Stomach smooth muscle (tissue), 2 donors: ENCODE measurements at regions not wholly inside any gene's neighbourhood (a gene's known extent, or its start where the extent isn't known, plus 50 kb on each side); places are given as distances from the start of the nearest gene placed in this dataset.
"Not testable (repeated sequence)": the region's sequence is repeated elsewhere in the genome, so short reads cannot be mapped to it uniquely, and the experiment has no call there.

Experiments
- H3K27ac ChIP-seq: one replicate; pipeline ENCODE4 v1.7.0; 2013; ENCODE audit warnings: mild to moderate bottlenecking, low read length, inconsistent platforms
- H3K27me3 ChIP-seq, 2 donors: one replicate each; pipeline ENCODE4 v1.7.0; 2013; ENCODE audit warnings: low read length in 2 of 2; ENCODE audit not compliant: insufficient read depth in 2 of 2, control insufficient read depth in 1 of 2
- H3K36me3 ChIP-seq, 2 donors: one replicate each; pipeline ENCODE4 v1.7.0; 2013; ENCODE audit warnings: low read length in 2 of 2; ENCODE audit not compliant: control insufficient read depth in 2 of 2, insufficient read depth in 2 of 2
- H3K4me1 ChIP-seq: one replicate; pipeline ENCODE4 v1.7.0; 2013; ENCODE audit warnings: low read length; ENCODE audit not compliant: control insufficient read depth, insufficient read depth
- H3K4me3 ChIP-seq, 2 donors: one replicate each; pipeline ENCODE4 v1.7.0; 2013; ENCODE audit warnings: low read length in 2 of 2
- H3K9ac ChIP-seq, 2 donors: one replicate each; pipeline ENCODE4 v1.7.0; 2013; ENCODE audit warnings: low read length in 2 of 2, mild to moderate bottlenecking in 1 of 2
- H3K9me3 ChIP-seq, 2 donors: one replicate each; pipeline ENCODE4 v1.7.0; 2013; ENCODE audit warnings: low read length in 2 of 2; ENCODE audit not compliant: control insufficient read depth in 2 of 2
- donor health status: healthy.
- donor health status: Pancreatic carcinoma.

DNA sequence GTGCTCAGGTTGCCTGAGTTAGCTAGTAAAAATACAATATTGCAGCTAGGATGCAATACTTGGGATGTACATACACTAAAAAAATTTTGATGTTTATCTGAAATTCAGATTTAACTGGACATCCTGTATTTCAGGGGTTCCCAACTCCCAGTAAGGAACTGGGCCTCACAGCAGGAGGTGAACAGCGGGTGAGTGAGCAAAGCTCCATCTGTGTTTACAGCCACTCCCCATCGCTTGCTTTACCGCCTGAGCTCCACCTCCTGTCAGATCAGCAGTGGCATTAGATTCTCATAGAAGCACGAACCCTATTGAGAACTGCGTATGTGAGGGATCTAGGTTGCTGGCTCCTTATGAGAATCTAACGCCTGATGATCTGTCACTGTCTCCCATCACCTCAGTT lies 285.1 kb upstream of the PROK2 start:
- Histone ChIP-seq H3K27ac (no peak overlapping the region), H3K36me3 (no peaks in the 10 kb centered on the region), H3K4me3 (no peak overlapping the region), H3K27me3 (no peaks in the 10 kb centered on the region), H3K9me3 (peaks cover 0 to 2% of the 10 kb centered on the region in 2 donors), H3K4me1 (no peaks in the 10 kb centered on the region), H3K9ac (no peak overlapping the region)

DNA sequence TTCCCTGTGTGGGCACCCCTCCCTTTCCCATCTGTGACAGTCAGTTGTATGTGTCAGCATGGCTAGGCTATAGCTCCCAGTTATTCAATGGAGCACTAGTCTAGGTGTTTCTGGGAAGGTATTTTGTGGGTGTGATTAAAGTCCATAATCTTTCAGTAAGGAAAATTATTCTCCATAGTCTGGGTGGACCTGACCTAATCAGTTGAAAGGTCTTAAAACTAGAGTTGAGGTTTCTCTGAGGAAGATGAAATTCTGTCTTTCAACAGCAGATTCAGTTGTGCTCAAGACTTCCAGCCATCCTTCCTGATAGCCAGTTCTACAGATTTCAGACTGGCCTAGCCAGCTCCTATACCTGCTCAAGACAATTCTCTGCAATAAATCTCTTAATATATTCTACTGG lies 284.6 kb upstream of the PROK2 start:
- Histone ChIP-seq H3K36me3 (no peaks in the 10 kb centered on the region), H3K9me3 (peaks cover 0 to 2% of the 10 kb centered on the region in 2 donors), H3K27me3 (no peaks in the 10 kb centered on the region), H3K4me1 (no peaks in the 10 kb centered on the region), H3K27ac (no peak overlapping the region), H3K9ac (no peak overlapping the region), H3K4me3 (no peak overlapping the region)

DNA sequence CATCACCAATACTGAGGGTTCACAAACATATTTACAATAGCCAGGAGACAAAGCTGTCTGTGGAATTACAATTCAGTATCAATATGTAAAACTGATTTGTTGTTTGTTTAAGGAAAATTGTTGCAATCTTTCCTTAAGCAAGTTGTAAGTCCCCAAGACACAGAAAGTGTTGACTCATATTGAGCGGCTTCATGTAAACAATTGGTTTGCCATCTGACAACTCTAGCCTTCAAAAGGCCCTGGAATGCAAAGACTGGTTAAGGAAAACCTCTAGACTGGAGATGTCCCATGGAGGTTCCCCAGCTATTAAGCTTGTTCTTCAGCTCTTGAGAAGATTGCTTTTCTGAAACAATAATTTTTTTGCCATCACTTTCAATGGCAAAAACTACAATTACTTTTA lies 283.7 kb upstream of the PROK2 start:
- no peaks in the 10 kb centered on the region for H3K36me3 ChIP-seq
- H3K27ac ChIP-seq: no peak overlapping the region
- no peaks in the 10 kb centered on the region for H3K27me3 ChIP-seq
- peaks cover under 1 to 2% of the 10 kb centered on the region in 2 donors for H3K9me3 ChIP-seq
- no peak overlapping the region for H3K4me3 ChIP-seq
- H3K4me1 ChIP-seq: no peaks in the 10 kb centered on the region
- H3K9ac ChIP-seq: no peak overlapping the region

DNA sequence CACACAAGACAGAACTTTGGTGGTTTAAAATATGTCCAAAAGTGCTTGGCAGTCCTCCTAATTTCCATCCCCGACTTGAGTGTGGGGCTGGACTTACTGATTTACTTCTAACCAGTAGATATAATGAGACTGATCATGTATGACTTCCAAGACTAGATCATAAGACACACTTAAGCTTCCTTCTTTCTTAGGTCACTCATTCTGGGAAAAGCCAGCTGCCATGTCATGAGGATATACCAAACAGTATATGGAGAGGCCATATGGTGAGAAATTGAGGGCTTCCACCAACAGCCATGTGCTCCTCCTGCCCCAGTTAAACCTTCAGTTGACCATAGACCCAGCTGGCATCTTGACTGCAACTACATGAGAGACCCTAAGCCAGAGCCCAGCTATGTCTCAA lies 282.8 kb upstream of the PROK2 start:
- Histone ChIP-seq H3K9ac (no peak overlapping the region), H3K36me3 (no peaks in the 10 kb centered on the region), H3K4me3 (no peak overlapping the region)

DNA sequence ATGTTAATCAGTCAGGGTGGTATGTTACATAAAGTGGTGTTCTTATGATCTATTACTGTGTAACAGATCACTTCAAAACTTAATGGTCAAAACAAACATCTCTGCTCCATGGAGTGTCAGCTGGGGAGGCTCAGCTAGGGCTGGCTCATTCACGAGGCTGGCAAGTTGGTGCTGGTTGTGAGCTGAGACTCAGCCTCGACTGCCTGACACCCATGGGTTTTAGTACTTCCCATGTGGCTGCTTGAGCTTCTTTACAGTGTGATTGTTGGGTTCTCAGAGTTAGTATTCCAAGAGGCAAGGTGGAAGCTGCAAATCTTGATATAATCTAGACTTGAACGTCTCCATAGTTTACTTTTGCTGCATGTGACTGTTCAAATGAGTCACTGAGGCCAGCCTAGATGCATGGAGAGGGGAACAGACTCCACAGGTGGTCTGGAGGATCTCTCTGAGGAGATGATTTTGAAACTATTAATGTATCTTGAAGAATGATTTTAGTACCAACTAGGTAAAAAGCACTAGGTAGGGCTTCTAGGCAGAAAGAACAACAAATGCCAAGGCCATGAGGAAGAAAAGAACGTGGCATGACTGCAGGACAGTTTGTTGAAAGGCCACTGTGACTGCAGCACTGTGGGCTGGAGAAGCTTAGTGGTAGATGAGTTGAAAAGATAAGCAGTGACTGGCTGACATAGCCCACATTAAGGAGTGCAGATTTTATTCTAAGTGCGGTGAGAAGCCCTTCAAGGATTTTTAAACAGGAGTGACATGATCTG lies 281.1 kb upstream of the PROK2 start:
- Histone ChIP-seq H3K27ac (no peak overlapping the region), H3K36me3 (no peaks in the 10 kb centered on the region), H3K27me3 (no peaks in the 10 kb centered on the region), H3K4me3 (no peak overlapping the region), H3K4me1 (no peaks in the 10 kb centered on the region), H3K9ac (no peak overlapping the region), H3K9me3 (peaks cover 0 to 2% of the 10 kb centered on the region in 2 donors)

More for the DNA sequence above, 282.8 kb upstream of the PROK2 start:
- Histone ChIP-seq H3K27me3 (no peaks in the 10 kb centered on the region), H3K4me1 (no peaks in the 10 kb centered on the region), H3K9me3 (peaks cover 0 to 2% of the 10 kb centered on the region in 2 donors), H3K27ac (no peak overlapping the region)

DNA sequence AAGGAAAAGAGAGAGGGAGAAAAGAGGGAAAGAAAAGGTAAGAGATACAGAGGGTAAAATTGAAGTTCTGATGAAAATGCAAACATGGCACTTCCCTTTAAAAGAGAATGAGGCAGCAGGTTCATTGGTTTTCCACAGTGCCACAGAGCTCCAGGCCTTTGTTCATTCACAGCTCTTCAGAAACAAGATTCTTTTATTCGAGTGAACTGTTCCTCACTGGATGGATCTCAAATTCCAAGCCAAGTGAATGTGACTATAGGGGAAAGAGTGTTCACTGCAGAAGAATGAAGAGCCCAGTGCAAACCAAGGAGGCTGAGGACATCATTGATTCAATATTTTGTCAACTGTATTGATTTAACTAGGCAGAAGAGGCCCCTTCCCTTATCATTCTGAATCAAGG lies 280.3 kb upstream of the PROK2 start:
- H3K27ac ChIP-seq: no peak overlapping the region
- H3K36me3 ChIP-seq: no peaks in the 10 kb centered on the region
- H3K9ac ChIP-seq: no peak overlapping the region
- H3K27me3 ChIP-seq: no peaks in the 10 kb centered on the region
- no peak overlapping the region for H3K4me3 ChIP-seq
- peaks cover 0 to 2% of the 10 kb centered on the region in 2 donors for H3K9me3 ChIP-seq
- no peaks in the 10 kb centered on the region for H3K4me1 ChIP-seq

DNA sequence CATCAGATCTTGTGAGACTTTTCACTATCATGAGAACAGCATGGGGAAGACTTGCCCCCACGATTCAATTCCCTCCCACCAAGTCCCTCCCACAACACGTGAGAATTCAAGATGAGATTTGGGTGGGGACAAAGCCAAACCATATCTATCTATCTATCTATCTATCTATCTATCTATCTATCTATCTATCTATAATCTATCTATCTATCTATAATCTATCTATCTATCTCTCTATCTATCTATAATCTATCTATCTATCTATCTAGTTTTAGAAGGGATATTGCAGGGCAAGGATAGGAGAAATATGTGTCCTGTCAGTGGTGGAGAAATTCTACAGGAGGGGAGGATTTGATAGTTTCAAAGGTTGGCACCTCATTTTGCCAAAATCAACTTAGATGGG lies 279.8 kb upstream of the PROK2 start:
- not testable (repeated sequence) for H3K36me3 ChIP-seq, H3K4me3 ChIP-seq, H3K9me3 ChIP-seq, H3K9ac ChIP-seq, H3K4me1 ChIP-seq, H3K27ac ChIP-seq, H3K27me3 ChIP-seq

DNA sequence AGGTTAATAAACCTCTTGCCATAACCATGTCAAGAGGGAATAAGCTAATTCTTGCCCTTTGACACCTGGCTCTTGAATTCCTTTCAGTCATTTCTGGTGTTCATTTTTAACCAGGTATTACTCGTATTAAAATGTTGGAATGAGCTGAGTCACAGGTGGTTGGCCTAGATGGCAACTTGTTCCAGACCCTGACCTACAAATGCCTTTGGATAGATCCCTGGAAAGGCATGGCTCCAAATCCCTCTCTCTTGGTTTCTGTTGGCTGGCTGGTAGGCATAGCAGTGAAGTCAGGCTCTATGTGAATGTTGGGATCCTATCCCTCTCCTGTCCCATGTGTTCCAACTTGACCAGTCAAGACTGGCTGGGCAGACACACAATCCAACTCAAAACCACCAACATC lies 277.1 kb upstream of the PROK2 start:
- H3K4me3 ChIP-seq: no peak overlapping the region
- H3K9ac ChIP-seq: no peak overlapping the region
- no peaks in the 10 kb centered on the region for H3K36me3 ChIP-seq
- peaks cover 0 to 2% of the 10 kb centered on the region in 2 donors for H3K9me3 ChIP-seq
- H3K27me3 ChIP-seq: no peaks in the 10 kb centered on the region
- no peak overlapping the region for H3K27ac ChIP-seq
- no peaks in the 10 kb centered on the region for H3K4me1 ChIP-seq

DNA sequence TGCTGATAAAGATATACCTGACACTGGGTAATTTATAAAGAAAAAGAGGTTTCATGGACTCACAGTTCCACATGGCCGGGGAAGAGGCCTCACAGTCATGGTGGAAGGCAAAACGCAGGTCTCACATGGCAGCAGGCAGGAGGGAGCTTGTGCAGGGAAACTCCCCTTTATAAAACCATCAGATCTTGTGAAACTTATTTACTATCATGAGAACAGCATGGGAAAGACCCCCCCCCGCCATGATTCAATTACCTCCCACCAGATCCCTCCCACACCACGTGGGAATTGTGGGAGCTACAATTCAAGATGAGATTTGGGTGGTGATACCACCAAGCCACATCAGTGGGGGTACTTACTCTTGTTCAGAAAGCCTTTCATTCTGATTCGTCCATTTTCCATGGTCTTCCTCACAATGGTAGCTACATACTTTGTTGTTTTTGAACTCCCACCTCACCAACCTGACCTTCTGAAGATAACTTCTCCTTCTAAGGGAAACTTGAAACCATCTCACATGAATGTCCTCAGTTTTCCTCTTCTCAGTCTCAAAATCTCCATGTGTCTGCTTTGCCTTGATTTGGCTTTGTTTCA lies 275.6 kb upstream of the PROK2 start:
- no peak overlapping the region for H3K4me3 ChIP-seq
- no peak overlapping the region for H3K27ac ChIP-seq

DNA sequence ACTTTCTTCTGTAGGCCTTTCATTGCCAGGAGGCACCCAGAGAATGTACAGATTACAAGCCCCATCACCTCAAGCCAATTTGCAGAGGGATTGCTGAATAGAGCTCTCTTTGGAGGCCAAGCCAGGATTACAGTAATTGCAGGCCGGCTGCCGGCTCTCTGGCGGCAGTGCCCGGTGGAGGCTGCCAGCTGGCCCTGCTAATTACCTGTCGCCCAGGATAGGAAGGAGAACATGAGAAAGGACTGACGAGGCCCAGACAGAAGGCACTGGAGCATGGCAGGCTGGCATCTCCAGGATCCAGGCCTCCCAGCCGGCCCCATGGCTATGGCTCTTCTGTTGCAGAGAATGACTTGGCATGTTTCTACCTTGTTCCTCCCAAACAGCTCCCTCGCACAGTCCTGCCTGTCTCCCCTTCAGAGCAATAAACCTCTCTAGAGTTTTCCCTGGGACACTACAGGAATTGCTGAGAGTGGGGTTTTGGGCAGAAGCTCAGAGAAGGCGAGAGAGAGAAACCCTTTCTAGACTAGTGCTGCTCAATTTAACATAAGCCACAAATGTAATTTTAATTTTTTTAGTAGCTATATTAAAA lies 273.6 kb upstream of the PROK2 start:
- no peaks in the 10 kb centered on the region for H3K36me3 ChIP-seq
- no peaks in the 10 kb centered on the region for H3K4me1 ChIP-seq
- H3K27me3 ChIP-seq: no peaks in the 10 kb centered on the region
- no peak overlapping the region for H3K27ac ChIP-seq
- H3K9me3 ChIP-seq: peaks cover 0 to 1% of the 10 kb centered on the region in 2 donors
- no peak overlapping the region for H3K9ac ChIP-seq
- H3K4me3 ChIP-seq: no peak overlapping the region

More for the DNA sequence above, 275.6 kb upstream of the PROK2 start:
- H3K9me3 ChIP-seq: peaks cover 0 to 2% of the 10 kb centered on the region in 2 donors
- H3K36me3 ChIP-seq: no peaks in the 10 kb centered on the region
- no peaks in the 10 kb centered on the region for H3K27me3 ChIP-seq
- no peak overlapping the region for H3K9ac ChIP-seq
- no peaks in the 10 kb centered on the region for H3K4me1 ChIP-seq

DNA sequence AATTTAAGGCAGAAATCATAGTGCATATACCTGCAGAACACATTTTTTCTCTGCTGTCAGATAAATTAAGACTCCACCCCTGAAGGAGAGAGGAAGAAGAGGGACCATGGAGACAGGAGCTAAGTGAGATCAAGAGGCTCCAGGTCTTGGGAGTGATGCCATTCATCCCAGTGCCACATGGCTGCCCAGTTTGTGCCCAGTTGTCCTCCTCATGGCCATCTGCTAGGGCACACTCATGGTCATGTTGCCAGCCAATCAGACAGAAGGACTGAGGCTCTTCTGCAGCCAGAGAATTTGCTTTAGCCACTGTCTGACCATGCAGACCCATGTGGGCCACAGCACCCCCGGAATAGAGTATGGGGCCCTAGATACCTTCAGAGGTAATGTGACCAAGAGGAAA lies 270.5 kb upstream of the PROK2 start:
- no peaks in the 10 kb centered on the region for H3K9me3 ChIP-seq
- no peaks in the 10 kb centered on the region for H3K27me3 ChIP-seq
- no peak overlapping the region for H3K27ac ChIP-seq
- no peak overlapping the region for H3K9ac ChIP-seq
- H3K4me3 ChIP-seq: no peak overlapping the region
- no peaks in the 10 kb centered on the region for H3K4me1 ChIP-seq
- H3K36me3 ChIP-seq: no peaks in the 10 kb centered on the region
